MM.1S (cell line): ENCODE measurements at regions not wholly inside any gene's neighbourhood (a gene's known extent, or its start where the extent isn't known, plus 50 kb on each side); places are given as distances from the start of the nearest gene placed in this dataset.

Experiments
- CTCF ChIP-seq: fragments of 300-600 bp; sonication (generic); IDR thresholded peaks from 2 replicates; pipeline ENCODE4 v1.5.1; 2016; ENCODE audit warnings: antibody characterized with exemption, low read length, mixed read lengths
- EZH2phosphoT487 ChIP-seq: fragments of 300-600 bp; sonication (generic); IDR thresholded peaks from 2 replicates; pipeline ENCODE4 v1.6.1; 2018; ENCODE audit warnings: antibody characterized with exemption, low read length

- TF ChIP-seq CTCF (no peak), EZH2phosphoT487 (no peak)
Observed at GRCh38 chr2:14752295-14752694, 119.8 kb downstream of the LRATD1 start.
